Sigmoid colon (tissue), 6 donors: ENCODE measurements at regions not wholly inside any gene's neighbourhood (a gene's known extent, or its start where the extent isn't known, plus 50 kb on each side); places are given as distances from the start of the nearest gene placed in this dataset.

Experiments used
- DNase-seq: peaks from one replicate; pipeline ENCODE4 v3.0.0-alpha.2; 2019
- H3K27ac ChIP-seq, 4 donors: fragments of 200-600 bp; sonication (generic); one replicate each; pipeline ENCODE4 v1.5.1; 2016 to 2019; ENCODE audit warnings: mild to moderate bottlenecking in 1 of 4
- H3K27me3 ChIP-seq, 3 donors: fragments of 200-600 bp; sonication (generic); one replicate each; pipeline ENCODE4 v1.5.1; 2019; ENCODE audit warnings: mild to moderate bottlenecking in 1 of 3
- H3K36me3 ChIP-seq, 4 donors: fragments of 200-600 bp; sonication (generic); one replicate each; pipeline ENCODE4 v1.5.1; 2016 to 2019
- H3K4me1 ChIP-seq, 4 donors: fragments of 200-600 bp; sonication (generic); one replicate each; pipeline ENCODE4 v1.5.1; 2017 to 2019
- H3K4me3 ChIP-seq, 4 donors: fragments of 200-600 bp; sonication (generic); one replicate each; pipeline ENCODE4 v1.5.1; 2017 to 2019; ENCODE audit warnings: mild to moderate bottlenecking in 2 of 4, moderate library complexity in 1 of 4
- H3K9me3 ChIP-seq, 4 donors: fragments of 200-600 bp in 3 of 4; sonication (generic) in 3 of 4; one replicate each; pipeline versions ENCODE4 v1.5.1 to v1.6.1; 2013 to 2019
- CTCF ChIP-seq, 4 experiments: fragments of 450-650 bp in 3 of 4; fragments of 200-600 bp in 1 of 4; IDR thresholded peaks; one replicate each; pipeline ENCODE4 v1.5.1; 2016 to 2019; ENCODE audit warnings: antibody characterized with exemption in 4 of 4, mild to moderate bottlenecking in 3 of 4, moderate library complexity in 2 of 4
- EP300 ChIP-seq, 4 donors: sonication (generic); formaldehyde crosslinking; IDR thresholded peaks; one replicate each; pipeline ENCODE4 v1.6.1; 2017; ENCODE audit warnings: antibody characterized with exemption in 4 of 4
- POLR2A ChIP-seq, 2 donors: fragments of 450-650 bp; IDR thresholded peaks; one replicate each; pipeline ENCODE4 v1.6.1; 2016; ENCODE audit warnings: antibody characterized with exemption in 2 of 2, mild to moderate bottlenecking in 2 of 2, moderate library complexity in 2 of 2
- POLR2AphosphoS5 ChIP-seq, 4 donors: sonication (generic); formaldehyde crosslinking; IDR thresholded peaks; one replicate each; pipeline ENCODE4 v1.6.1; 2017; ENCODE audit warnings: antibody characterized with exemption in 4 of 4
- WGBS, 2 donors: extraction: QIAGEN DNeasy Blood & Tissue Kit; methylation state at CpG; one replicate each; pipeline ENCODE4 v1.1.7; 2013; 5-methylcytosine and 5-hydroxymethylcytosine counted together
- intact Hi-C: fragments of 100-400 bp; cut with DNase I; formaldehyde crosslinking; loops from one replicate; pipeline ENCODE4 v1.15.1; 2023
- donor health status: healthy with polysubstance abuse.
- donor health status: healthy.

DNA sequence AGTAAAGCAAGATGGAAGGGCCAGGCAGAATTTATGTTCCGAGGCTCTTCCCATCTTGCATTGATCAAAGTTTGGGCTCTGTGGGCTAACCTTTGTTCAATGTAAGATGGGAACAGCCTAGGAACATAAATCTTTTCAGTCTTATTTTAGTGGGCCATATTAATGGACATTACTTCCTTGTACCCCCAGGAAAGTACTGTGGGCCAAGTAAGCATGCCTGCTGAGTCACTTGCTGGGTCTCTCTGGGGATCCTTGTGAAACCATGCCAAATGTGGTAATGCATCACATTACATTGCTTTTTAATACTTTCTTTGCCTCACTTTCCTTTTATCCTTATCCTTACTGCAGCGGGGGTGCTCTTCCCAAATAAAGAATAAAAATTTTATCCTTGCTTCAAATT lies 349.5 kb upstream of the POU1F1 start:
- no peaks in the 10 kb centered on the region for H3K27me3 ChIP-seq
- H3K9me3 ChIP-seq, result peaks cover 0 to 3% (median 0%) of the 10 kb centered on the region in 4 donors
- TF ChIP-seq POLR2AphosphoS5 (IDR thresholded peaks at IDR 0.05), result no peak
- TF ChIP-seq CTCF (IDR thresholded peaks at IDR 0.05), result no peak
- no peak for TF ChIP-seq EP300 (IDR thresholded peaks at IDR 0.05)
- no peak for TF ChIP-seq POLR2A (IDR thresholded peaks at IDR 0.05)
- 93 to 94% methylated on average over 2 of the region's 2 CpGs for WGBS, 2 donors
- no peak overlapping the region for H3K4me3 ChIP-seq
- intact Hi-C loops, result no loop called here
- no peaks in the 10 kb centered on the region for H3K36me3 ChIP-seq
- DNase-seq, result no peak
- no peak overlapping the region for H3K27ac ChIP-seq
- H3K4me1 ChIP-seq, result no peaks in the 10 kb centered on the region

DNA sequence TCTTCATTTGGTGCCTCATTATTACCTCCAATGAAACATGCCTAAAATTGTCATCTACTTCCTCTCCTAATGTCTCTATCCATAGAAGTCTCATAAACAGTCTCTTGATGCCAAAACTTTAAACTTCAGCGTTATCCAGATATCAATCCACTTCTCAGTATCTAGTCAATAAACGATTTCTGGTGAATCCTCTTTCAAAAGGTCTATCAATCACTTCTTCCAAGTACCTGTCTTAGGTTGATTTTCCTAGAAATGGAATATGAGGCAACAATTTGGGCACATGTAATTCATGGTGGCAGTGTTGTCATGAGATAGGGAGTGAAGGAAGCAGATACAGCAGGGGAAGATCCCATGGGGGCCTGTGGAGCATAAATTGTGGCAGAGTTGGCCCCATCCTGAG lies 348.5 kb upstream of the POU1F1 start:
- no peak for DNase-seq
- H3K9me3 ChIP-seq, result peaks cover 0 to 3% (median 0%) of the 10 kb centered on the region in 4 donors
- TF ChIP-seq EP300 (IDR thresholded peaks at IDR 0.05) (no peak), CTCF (IDR thresholded peaks at IDR 0.05) (no peak), POLR2A (IDR thresholded peaks at IDR 0.05) (no peak), POLR2AphosphoS5 (IDR thresholded peaks at IDR 0.05) (no peak)
- H3K4me1 ChIP-seq, result no peaks in the 10 kb centered on the region
- intact Hi-C loops, result no loop called here
- WGBS, 2 donors, result 78% methylated on average over 2 of the region's 2 CpGs
- no peaks in the 10 kb centered on the region for H3K27me3 ChIP-seq
- no peak overlapping the region for H3K27ac ChIP-seq
- H3K36me3 ChIP-seq, result no peaks in the 10 kb centered on the region
- H3K4me3 ChIP-seq, result no peak overlapping the region

GRCh38 chr3:87621667-87622066 lies 345.3 kb upstream of the POU1F1 start:
- Histone ChIP-seq H3K36me3 (no peaks in the 10 kb centered on the region), H3K27me3 (no peaks in the 10 kb centered on the region), H3K9me3 (no peaks in the 10 kb centered on the region), H3K4me3 (no peak overlapping the region), H3K27ac (no peak overlapping the region), H3K4me1 (no peaks in the 10 kb centered on the region)
- intact Hi-C loops, result no loop called here
- no peak for DNase-seq
- TF ChIP-seq POLR2A (IDR thresholded peaks at IDR 0.05) (no peak), POLR2AphosphoS5 (IDR thresholded peaks at IDR 0.05) (no peak), CTCF (IDR thresholded peaks at IDR 0.05) (no peak), EP300 (IDR thresholded peaks at IDR 0.05) (no peak)
- 74 to 83% methylated on average over 1 of the region's 1 CpG for WGBS, 2 donors

GRCh38 chr3:87615506-87615905 lies 339.1 kb upstream of the POU1F1 start:
- WGBS, 2 donors, result 70 to 71% methylated on average over 4 of the region's 4 CpGs
- no peaks in the 10 kb centered on the region for H3K36me3 ChIP-seq
- H3K27ac ChIP-seq, result no peak overlapping the region
- DNase-seq, result no peak
- H3K9me3 ChIP-seq, result peaks cover 0 to 10% (median 5%) of the 10 kb centered on the region in 4 donors
- no peak overlapping the region for H3K4me3 ChIP-seq
- no peak for TF ChIP-seq POLR2A (IDR thresholded peaks at IDR 0.05)
- no peak for TF ChIP-seq POLR2AphosphoS5 (IDR thresholded peaks at IDR 0.05)
- no peak for TF ChIP-seq EP300 (IDR thresholded peaks at IDR 0.05)
- TF ChIP-seq CTCF (IDR thresholded peaks at IDR 0.05), result no peak
- H3K4me1 ChIP-seq, result no peaks in the 10 kb centered on the region
- intact Hi-C loops, result no loop called here
- H3K27me3 ChIP-seq, result no peaks in the 10 kb centered on the region

GRCh38 chr3:87614998-87615397 lies 338.6 kb upstream of the POU1F1 start:
- no peak for TF ChIP-seq EP300 (IDR thresholded peaks at IDR 0.05)
- no peak for TF ChIP-seq POLR2AphosphoS5 (IDR thresholded peaks at IDR 0.05)
- TF ChIP-seq POLR2A (IDR thresholded peaks at IDR 0.05), result no peak
- no peak for TF ChIP-seq CTCF (IDR thresholded peaks at IDR 0.05)
- no peak for DNase-seq
- Histone ChIP-seq H3K4me3 (no peak overlapping the region), H3K27ac (no peak overlapping the region), H3K9me3 (peaks cover 0 to 10% (median 5%) of the 10 kb centered on the region in 4 donors), H3K27me3 (no peaks in the 10 kb centered on the region), H3K4me1 (no peaks in the 10 kb centered on the region), H3K36me3 (no peaks in the 10 kb centered on the region)
- WGBS, 2 donors, result 95 to 96% methylated on average over 4 of the region's 4 CpGs
- intact Hi-C loops, result no loop called here
